ENCODE measurements at regions not wholly inside any gene's neighbourhood (a gene's known extent, or its start where the extent isn't known, plus 50 kb on each side); places are given as distances from the start of the nearest gene placed in this dataset.

DNA sequence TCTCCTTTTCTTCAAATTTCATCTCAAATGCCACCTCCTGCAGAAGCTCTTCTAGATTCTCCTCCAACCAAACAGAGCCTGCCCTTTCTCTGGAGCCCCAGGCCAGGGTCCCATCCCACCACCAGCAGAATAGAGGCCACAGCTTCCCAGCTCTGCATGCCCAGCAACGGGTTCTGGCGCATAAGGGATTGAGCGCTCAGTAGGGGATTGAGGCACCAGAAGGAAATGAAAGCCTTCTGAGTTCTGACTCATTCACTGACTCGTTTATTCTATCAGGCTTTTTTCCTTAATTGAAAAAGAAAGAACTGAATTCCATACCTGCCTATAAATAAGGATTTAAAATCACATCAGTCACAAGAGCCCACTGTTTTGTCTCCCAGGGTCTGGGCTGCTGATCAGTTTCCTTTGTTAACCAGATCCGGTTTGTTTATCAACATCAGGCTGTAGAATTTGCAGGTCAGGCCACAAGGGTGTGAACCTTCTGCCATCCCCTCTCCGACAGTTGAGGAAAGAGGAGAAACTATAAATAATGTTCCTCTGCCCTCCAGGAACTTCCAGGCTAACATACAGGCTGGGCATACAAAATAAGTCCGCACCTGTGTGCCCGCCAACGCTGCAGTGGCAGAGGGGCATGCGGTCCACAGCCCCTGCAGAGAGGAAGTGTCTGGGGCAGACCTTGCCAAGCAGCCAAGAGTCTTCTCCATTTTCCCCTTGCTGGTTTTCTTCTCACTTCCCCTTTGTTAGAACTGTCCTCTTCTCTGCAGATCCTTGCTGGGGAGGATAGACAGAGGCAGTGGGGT, 63.5 kb upstream of the PRDM11 start:
- TF ChIP-seq, protein P1, sequence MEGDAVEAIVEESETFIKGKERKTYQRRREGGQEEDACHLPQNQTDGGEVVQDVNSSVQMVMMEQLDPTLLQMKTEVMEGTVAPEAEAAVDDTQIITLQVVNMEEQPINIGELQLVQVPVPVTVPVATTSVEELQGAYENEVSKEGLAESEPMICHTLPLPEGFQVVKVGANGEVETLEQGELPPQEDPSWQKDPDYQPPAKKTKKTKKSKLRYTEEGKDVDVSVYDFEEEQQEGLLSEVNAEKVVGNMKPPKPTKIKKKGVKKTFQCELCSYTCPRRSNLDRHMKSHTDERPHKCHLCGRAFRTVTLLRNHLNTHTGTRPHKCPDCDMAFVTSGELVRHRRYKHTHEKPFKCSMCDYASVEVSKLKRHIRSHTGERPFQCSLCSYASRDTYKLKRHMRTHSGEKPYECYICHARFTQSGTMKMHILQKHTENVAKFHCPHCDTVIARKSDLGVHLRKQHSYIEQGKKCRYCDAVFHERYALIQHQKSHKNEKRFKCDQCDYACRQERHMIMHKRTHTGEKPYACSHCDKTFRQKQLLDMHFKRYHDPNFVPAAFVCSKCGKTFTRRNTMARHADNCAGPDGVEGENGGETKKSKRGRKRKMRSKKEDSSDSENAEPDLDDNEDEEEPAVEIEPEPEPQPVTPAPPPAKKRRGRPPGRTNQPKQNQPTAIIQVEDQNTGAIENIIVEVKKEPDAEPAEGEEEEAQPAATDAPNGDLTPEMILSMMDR (IDR thresholded peaks at IDR 0.05): no peak
- TF ChIP-seq EZH2 (IDR thresholded peaks at IDR 0.05; ENCODE audit: borderline replicate concordance, insufficient read depth, low read depth, low read length, poor library complexity, severe bottlenecking): no peak
